Vagina (tissue), 2 donors: ENCODE measurements at regions not wholly inside any gene's neighbourhood (a gene's known extent, or its start where the extent isn't known, plus 50 kb on each side); places are given as distances from the start of the nearest gene placed in this dataset.

Experiments used
- CTCF ChIP-seq, 3 experiments: fragments of 450-650 bp in 2 of 3; fragments of 200-600 bp in 1 of 3; sonication (generic) in 1 of 3; IDR thresholded peaks; one replicate each; pipeline ENCODE4 v1.5.1; 2017 to 2019; ENCODE audit warnings: antibody characterized with exemption in 3 of 3, mild to moderate bottlenecking in 2 of 3, moderate library complexity in 2 of 3
- POLR2A ChIP-seq, 2 donors: fragments of 450-650 bp; IDR thresholded peaks; one replicate each; pipeline ENCODE4 v1.6.1; 2017; ENCODE audit warnings: antibody characterized with exemption in 2 of 2, mild to moderate bottlenecking in 2 of 2, moderate library complexity in 2 of 2
- POLR2AphosphoS5 ChIP-seq, 2 donors: sonication (generic); formaldehyde crosslinking; IDR thresholded peaks; one replicate each; pipeline ENCODE4 v1.9.0; 2017; ENCODE audit warnings: antibody characterized with exemption in 2 of 2, mild to moderate bottlenecking in 2 of 2, low read depth in 1 of 2; ENCODE audit not compliant: insufficient read depth in 1 of 2

- TF ChIP-seq CTCF (IDR thresholded peaks at IDR 0.05), result no peak
- TF ChIP-seq POLR2AphosphoS5 (IDR thresholded peaks at IDR 0.05; ENCODE audit: insufficient read depth in 1 of 2, low read depth in 1 of 2), result no peak
- TF ChIP-seq POLR2A (IDR thresholded peaks at IDR 0.05), result no peak
Measured at GRCh38 chr3:124594581-124594980, 135.7 kb upstream of the UMPS start.
